ENCODE measurements at regions not wholly inside any gene's neighbourhood (a gene's known extent, or its start where the extent isn't known, plus 50 kb on each side); places are given as distances from the start of the nearest gene placed in this dataset.

GRCh38 chr18:38047820-38048219 lies 482.2 kb upstream of the CELF4 start:
- DNase-seq (ENCODE audit: low read depth in 4 of 4, low spot score in 3 of 4): no peak

- DNase-seq (ENCODE audit: low read depth in 4 of 4, low spot score in 3 of 4): no peak
Measured at GRCh38 chr18:38046651-38047050, 481.1 kb upstream of the CELF4 start.

GRCh38 chr18:38045845-38046244 lies 480.2 kb upstream of the CELF4 start:
- DNase-seq (ENCODE audit: low read depth in 4 of 4, low spot score in 3 of 4): no peak

- DNase-seq (ENCODE audit: low read depth in 4 of 4, low spot score in 3 of 4): no peak
Measured at GRCh38 chr18:38042211-38042890, 476.8 kb upstream of the CELF4 start.

GRCh38 chr18:38038242-38038641 lies 472.6 kb upstream of the CELF4 start:
- no peak for DNase-seq (ENCODE audit: low read depth in 4 of 4, low spot score in 3 of 4)

GRCh38 chr18:38035193-38035592 lies 469.6 kb upstream of the CELF4 start:
- no peak for DNase-seq (ENCODE audit: low read depth in 4 of 4, low spot score in 3 of 4)

- DNase-seq (ENCODE audit: low read depth in 4 of 4, low spot score in 3 of 4): no peak
Measured at GRCh38 chr18:38033282-38033681, 467.7 kb upstream of the CELF4 start.

- no peak for DNase-seq (ENCODE audit: low read depth in 4 of 4, low spot score in 3 of 4)
Measured at GRCh38 chr18:38032516-38032915, 466.9 kb upstream of the CELF4 start.

GRCh38 chr18:38028946-38029345 lies 463.3 kb upstream of the CELF4 start:
- DNase-seq (ENCODE audit: low read depth in 4 of 4, low spot score in 3 of 4): no peak

- DNase-seq (ENCODE audit: low read depth in 4 of 4, low spot score in 3 of 4): peak in 1 of 4 donors; percentile 10
Measured at GRCh38 chr18:38025433-38026038, 459.9 kb upstream of the CELF4 start.

GRCh38 chr18:38023871-38024270 lies 458.3 kb upstream of the CELF4 start:
- DNase-seq (ENCODE audit: low read depth in 4 of 4, low spot score in 3 of 4): no peak

GRCh38 chr18:38022234-38022633 lies 456.6 kb upstream of the CELF4 start:
- DNase-seq (ENCODE audit: low read depth in 4 of 4, low spot score in 3 of 4): no peak

GRCh38 chr18:38019292-38019691 lies 453.7 kb upstream of the CELF4 start:
- no peak for DNase-seq (ENCODE audit: low read depth in 4 of 4, low spot score in 3 of 4)

GRCh38 chr18:38010971-38011857 lies 445.6 kb upstream of the CELF4 start:
- DNase-seq (ENCODE audit: low read depth in 4 of 4, low spot score in 3 of 4): no peak

GRCh38 chr18:38010037-38010436 lies 444.4 kb upstream of the CELF4 start:
- no peak for DNase-seq (ENCODE audit: low read depth in 4 of 4, low spot score in 3 of 4)

- no peak for DNase-seq (ENCODE audit: low read depth in 4 of 4, low spot score in 3 of 4)
Measured at GRCh38 chr18:38009320-38009719, 443.7 kb upstream of the CELF4 start.

GRCh38 chr18:38007676-38008330 lies 442.2 kb upstream of the CELF4 start:
- DNase-seq (ENCODE audit: low read depth in 4 of 4, low spot score in 3 of 4): no peak

GRCh38 chr18:38007026-38007425 lies 441.4 kb upstream of the CELF4 start:
- no peak for DNase-seq (ENCODE audit: low read depth in 4 of 4, low spot score in 3 of 4)

- no peak for DNase-seq (ENCODE audit: low read depth in 4 of 4, low spot score in 3 of 4)
Measured at GRCh38 chr18:38006541-38006940, 440.9 kb upstream of the CELF4 start.

GRCh38 chr18:37997695-37998094 lies 432.1 kb upstream of the CELF4 start:
- DNase-seq (ENCODE audit: low read depth in 4 of 4, low spot score in 3 of 4): no peak

- DNase-seq (ENCODE audit: low read depth in 4 of 4, low spot score in 3 of 4): no peak
Measured at GRCh38 chr18:37987901-37988300, 422.3 kb upstream of the CELF4 start.

All from right renal pelvis (tissue), 4 donors.